OCI-LY3 (cell line): ENCODE measurements at regions not wholly inside any gene's neighbourhood (a gene's known extent, or its start where the extent isn't known, plus 50 kb on each side); places are given as distances from the start of the nearest gene placed in this dataset.

Source experiments
- CTCF ChIP-seq: fragments of 200-600, 300-600 bp; sonication (generic); IDR thresholded peaks from 2 replicates; pipeline ENCODE4 v1.5.1; 2014; ENCODE audit warnings: antibody characterized with exemption, low read length, low read depth
- EZH2phosphoT487 ChIP-seq: fragments of 200-600 bp; shearing (Covaris generic); IDR thresholded peaks from 2 replicates; pipeline ENCODE4 v1.6.1; 2018; ENCODE audit warnings: antibody characterized with exemption, mixed run types, low read depth

GRCh38 chr2:81675641-81676040 is 1371.1 kb upstream of the LRRTM1 start:
- TF ChIP-seq EZH2phosphoT487 (no peak), CTCF (no peak)
